ENCODE measurements at regions not wholly inside any gene's neighbourhood (a gene's known extent, or its start where the extent isn't known, plus 50 kb on each side); places are given as distances from the start of the nearest gene placed in this dataset.
A peak's percentile ranks its signal among the peaks of the same experiment; 100 is the strongest.
"Not testable (repeated sequence)": the region's sequence is repeated elsewhere in the genome, so short reads cannot be mapped to it uniquely, and the experiment has no call there.

GRCh38 chr20:52071136-52071535 lies 120.4 kb downstream of the ZFP64 start:
- TF ChIP-seq CTCF (IDR thresholded peaks at IDR 0.05): no peak
- Mint-ChIP-seq H3K9me3 (ENCODE audit: low read depth) (no peaks in the 10 kb centered on the region), H3K4me1 (ENCODE audit: low read depth) (peaks cover 2% of the 10 kb centered on the region), H3K4me3 (ENCODE audit: unreplicated experiment) (no peak overlapping the region), H3K27ac (ENCODE audit: unreplicated experiment) (no peak overlapping the region), H3K27me3 (ENCODE audit: low read depth) (no peaks in the 10 kb centered on the region), H3K36me3 (ENCODE audit: low read depth) (peaks cover 7% of the 10 kb centered on the region)
- no peak for DNase-seq (ENCODE audit: low spot score)

GRCh38 chr20:52064931-52065330 lies 126.6 kb downstream of the ZFP64 start:
- Mint-ChIP-seq H3K4me3 (ENCODE audit: unreplicated experiment) (no peak overlapping the region), H3K36me3 (ENCODE audit: low read depth) (peaks cover 3% of the 10 kb centered on the region), H3K27me3 (ENCODE audit: low read depth) (no peaks in the 10 kb centered on the region), H3K9me3 (ENCODE audit: low read depth) (no peaks in the 10 kb centered on the region), H3K27ac (ENCODE audit: unreplicated experiment) (no peak overlapping the region), H3K4me1 (ENCODE audit: low read depth) (peaks cover 3% of the 10 kb centered on the region)
- no peak for TF ChIP-seq CTCF (IDR thresholded peaks at IDR 0.05)
- no peak for DNase-seq (ENCODE audit: low spot score)

- H3K27ac Mint-ChIP-seq (ENCODE audit: unreplicated experiment): no peak overlapping the region
- H3K9me3 Mint-ChIP-seq (ENCODE audit: low read depth): no peaks in the 10 kb centered on the region
- peaks cover 4% of the 10 kb centered on the region for H3K36me3 Mint-ChIP-seq (ENCODE audit: low read depth)
- TF ChIP-seq CTCF (IDR thresholded peaks at IDR 0.05): no peak
- no peaks in the 10 kb centered on the region for H3K27me3 Mint-ChIP-seq (ENCODE audit: low read depth)
- H3K4me3 Mint-ChIP-seq (ENCODE audit: unreplicated experiment): no peak overlapping the region
- H3K4me1 Mint-ChIP-seq (ENCODE audit: low read depth): peaks cover 3% of the 10 kb centered on the region
- DNase-seq (ENCODE audit: low spot score): no peak
Observed at GRCh38 chr20:52062452-52063209, 128.9 kb downstream of the ZFP64 start.

GRCh38 chr20:52060794-52061714 lies 130.5 kb downstream of the ZFP64 start:
- DNase-seq (ENCODE audit: low spot score): no peak
- Mint-ChIP-seq H3K36me3 (ENCODE audit: low read depth) (peaks cover 13% of the 10 kb centered on the region), H3K9me3 (ENCODE audit: low read depth) (peaks cover 9% of the 10 kb centered on the region), H3K27ac (ENCODE audit: unreplicated experiment) (no peak overlapping the region), H3K4me1 (ENCODE audit: low read depth) (peaks cover 10% of the 10 kb centered on the region), H3K27me3 (ENCODE audit: low read depth) (no peaks in the 10 kb centered on the region), H3K4me3 (ENCODE audit: unreplicated experiment) (no peak overlapping the region)
- TF ChIP-seq CTCF (IDR thresholded peaks at IDR 0.05): peak; percentile 75

GRCh38 chr20:52057133-52057532 lies 134.4 kb downstream of the ZFP64 start:
- H3K4me1 Mint-ChIP-seq (ENCODE audit: low read depth): not testable (repeated sequence)

More at GRCh38 chr20:52057133-52057532, 134.4 kb downstream of the ZFP64 start:
- peaks cover 13% of the 10 kb centered on the region for H3K9me3 Mint-ChIP-seq (ENCODE audit: low read depth)
- not testable (repeated sequence) for H3K27ac Mint-ChIP-seq (ENCODE audit: unreplicated experiment); H3K27me3 Mint-ChIP-seq (ENCODE audit: low read depth); H3K4me3 Mint-ChIP-seq (ENCODE audit: unreplicated experiment); DNase-seq (ENCODE audit: low spot score)
- H3K36me3 Mint-ChIP-seq (ENCODE audit: low read depth): peaks cover 13% of the 10 kb centered on the region

All from chondrocyte (in vitro differentiated cells).